HG03354 (cell line): ENCODE measurements at regions not wholly inside any gene's neighbourhood (a gene's known extent, or its start where the extent isn't known, plus 50 kb on each side); places are given as distances from the start of the nearest gene placed in this dataset.
"Not testable (repeated sequence)": the region's sequence is repeated elsewhere in the genome, so short reads cannot be mapped to it uniquely, and the experiment has no call there.

Experiments
- ATAC-seq: cut with Tn5 transposase; IDR thresholded peaks from one replicate; pipeline ENCODE4 v1.9.1; 2021; ENCODE audit warnings: mild to moderate bottlenecking; ENCODE audit not compliant: unreplicated experiment, poor library complexity, severe bottlenecking

- no peak for ATAC-seq
Measured at GRCh38 chrX:69431420-69431819, 72.7 kb upstream of the NALF2 start.

GRCh38 chrX:69430785-69431184, 73.3 kb upstream of the NALF2 start:
- ATAC-seq = no peak

GRCh38 chrX:69429339-69430015, 74.6 kb upstream of the NALF2 start:
- ATAC-seq = no peak

GRCh38 chrX:69428216-69428615, 75.9 kb upstream of the NALF2 start:
- ATAC-seq = no peak

GRCh38 chrX:69424910-69425309, 79.2 kb upstream of the NALF2 start:
- ATAC-seq = no peak

- no peak for ATAC-seq
Measured at GRCh38 chrX:69424161-69424560, 80.0 kb upstream of the NALF2 start.

- not testable (repeated sequence) for ATAC-seq
Measured at GRCh38 chrX:69422208-69422607, 81.9 kb upstream of the NALF2 start.

- ATAC-seq = no peak
Measured at GRCh38 chrX:69415698-69416097, 88.4 kb upstream of the NALF2 start.

- no peak for ATAC-seq
Measured at GRCh38 chrX:69412661-69413060, 91.5 kb upstream of the NALF2 start.

- ATAC-seq = no peak
Measured at GRCh38 chrX:69398881-69399280, 105.2 kb upstream of the NALF2 start.

- no peak for ATAC-seq
Measured at GRCh38 chrX:69396916-69397315, 107.2 kb upstream of the NALF2 start.

- no peak for ATAC-seq
Measured at GRCh38 chrX:69395306-69395705, 108.8 kb upstream of the NALF2 start.

- no peak for ATAC-seq
Measured at GRCh38 chrX:69389101-69389501, 115.0 kb upstream of the NALF2 start.

GRCh38 chrX:69388526-69388925, 115.6 kb upstream of the NALF2 start:
- ATAC-seq = no peak

- ATAC-seq = peak; percentile 82
Measured at GRCh38 chrX:69387567-69388487, 116.3 kb upstream of the NALF2 start.

- no peak for ATAC-seq
Measured at GRCh38 chrX:69386681-69387080, 117.4 kb upstream of the NALF2 start.

- ATAC-seq = no peak
Measured at GRCh38 chrX:69379412-69379811, 124.7 kb upstream of the NALF2 start.

GRCh38 chrX:69374569-69374968, 129.6 kb upstream of the NALF2 start:
- ATAC-seq = no peak

- no peak for ATAC-seq
Measured at GRCh38 chrX:69372435-69372834, 131.7 kb upstream of the NALF2 start.

GRCh38 chrX:69371159-69371558, 133.0 kb upstream of the NALF2 start:
- no peak for ATAC-seq

GRCh38 chrX:69369999-69370398, 134.1 kb upstream of the NALF2 start:
- no peak for ATAC-seq
